ENCODE measurements at regions not wholly inside any gene's neighbourhood (a gene's known extent, or its start where the extent isn't known, plus 50 kb on each side); places are given as distances from the start of the nearest gene placed in this dataset.

- Mint-ChIP-seq H3K27ac (ENCODE audit: unreplicated experiment) (no peak overlapping the region), H3K36me3 (ENCODE audit: insufficient read depth, unreplicated experiment) (no peaks in the 10 kb centered on the region), H3K27me3 (ENCODE audit: insufficient read depth, unreplicated experiment) (peaks cover 7% of the 10 kb centered on the region), H3K4me1 (ENCODE audit: low read depth, unreplicated experiment) (peaks cover 8% of the 10 kb centered on the region), H3K4me3 (ENCODE audit: unreplicated experiment) (no peak overlapping the region), H3K9me3 (ENCODE audit: unreplicated experiment) (no peaks in the 10 kb centered on the region)
- intact Hi-C loops (cut with micrococcal nuclease; ENCODE audit: unreplicated experiment): no loop called here
- ChIA-PET CTCF (interaction anchor here (0.8 kb wide), 1 partner anchor 158 kb away, joined by 4 read pairs; no protein-coding TSS in a partner anchor), POLR2A (no interaction called here)
- no peak overlapping the region for H3K4me3 ChIP-seq (ENCODE audit: low read depth, low read length)
- BruUV-seq (replicated peaks): no TSS peak
- H3K4me1 ChIP-seq: no peaks in the 10 kb centered on the region
- peak in 1 of 2 experiments; percentile 9 for DNase-seq
- H3K27me3 ChIP-seq (replicated peaks; ENCODE audit: control insufficient read depth, insufficient read depth, low read length): no peaks in the 10 kb centered on the region; the same call in 1 of the 2 replicates
- no peak for TF ChIP-seq CTCF (IDR thresholded peaks at IDR 0.05; ENCODE audit: insufficient read depth in 1 of 2, low read depth in 1 of 2, low read length in 1 of 2, severe bottlenecking in 1 of 2, unreplicated experiment in 1 of 2)
- H3K36me3 ChIP-seq (ENCODE audit: control insufficient read depth, insufficient read depth, low read length): no peaks in the 10 kb centered on the region
- no peaks in the 10 kb centered on the region for H3K9me3 ChIP-seq
These were observed 147.5 kb upstream of the LHX5 start for GRCh38 chr12:113619202-113619601.

- Histone ChIP-seq H3K36me3 (ENCODE audit: control insufficient read depth, insufficient read depth, low read length) (no peaks in the 10 kb centered on the region), H3K4me1 (no peaks in the 10 kb centered on the region), H3K4me3 (ENCODE audit: low read depth, low read length) (no peak overlapping the region), H3K27me3 (replicated peaks; ENCODE audit: control insufficient read depth, insufficient read depth, low read length) (no peaks in the 10 kb centered on the region; the same call in 1 of the 2 replicates), H3K9me3 (no peaks in the 10 kb centered on the region)
- ChIA-PET CTCF (no interaction called here), POLR2A (no interaction called here)
- DNase-seq: no peak
- intact Hi-C loops (cut with micrococcal nuclease; ENCODE audit: unreplicated experiment): no loop called here
- Mint-ChIP-seq H3K27me3 (ENCODE audit: insufficient read depth, unreplicated experiment) (peaks cover 17% of the 10 kb centered on the region), H3K36me3 (ENCODE audit: insufficient read depth, unreplicated experiment) (no peaks in the 10 kb centered on the region), H3K4me1 (ENCODE audit: low read depth, unreplicated experiment) (no peaks in the 10 kb centered on the region), H3K9me3 (ENCODE audit: unreplicated experiment) (no peaks in the 10 kb centered on the region), H3K27ac (ENCODE audit: unreplicated experiment) (no peak overlapping the region), H3K4me3 (ENCODE audit: unreplicated experiment) (no peak overlapping the region)
- TF ChIP-seq CTCF (IDR thresholded peaks at IDR 0.05; ENCODE audit: insufficient read depth in 1 of 2, low read depth in 1 of 2, low read length in 1 of 2, severe bottlenecking in 1 of 2, unreplicated experiment in 1 of 2): no peak
- BruUV-seq (replicated peaks): no TSS peak
These were observed 141.7 kb upstream of the LHX5 start for GRCh38 chr12:113613414-113613813.

GRCh38 chr12:113612793-113613192 lies 141.1 kb upstream of the LHX5 start:
- no peaks in the 10 kb centered on the region for H3K9me3 Mint-ChIP-seq (ENCODE audit: unreplicated experiment)
- no peak overlapping the region for H3K4me3 Mint-ChIP-seq (ENCODE audit: unreplicated experiment)
- Histone ChIP-seq H3K9me3 (no peaks in the 10 kb centered on the region), H3K36me3 (ENCODE audit: control insufficient read depth, insufficient read depth, low read length) (no peaks in the 10 kb centered on the region), H3K27me3 (replicated peaks; ENCODE audit: control insufficient read depth, insufficient read depth, low read length) (no peaks in the 10 kb centered on the region; the same call in 1 of the 2 replicates), H3K4me1 (no peaks in the 10 kb centered on the region), H3K4me3 (ENCODE audit: low read depth, low read length) (no peak overlapping the region)
- H3K36me3 Mint-ChIP-seq (ENCODE audit: insufficient read depth, unreplicated experiment): no peaks in the 10 kb centered on the region
- POLR2A ChIA-PET: no interaction called here
- TF ChIP-seq CTCF (IDR thresholded peaks at IDR 0.05; ENCODE audit: insufficient read depth in 1 of 2, low read depth in 1 of 2, low read length in 1 of 2, severe bottlenecking in 1 of 2, unreplicated experiment in 1 of 2): no peak
- H3K4me1 Mint-ChIP-seq (ENCODE audit: low read depth, unreplicated experiment): no peaks in the 10 kb centered on the region
- BruUV-seq (replicated peaks): no TSS peak
- DNase-seq: no peak
- intact Hi-C loops (cut with micrococcal nuclease; ENCODE audit: unreplicated experiment): no loop called here
- peaks cover 17% of the 10 kb centered on the region for H3K27me3 Mint-ChIP-seq (ENCODE audit: insufficient read depth, unreplicated experiment)
- CTCF ChIA-PET: interaction anchor here (0.6 kb wide), 1 partner anchor 59 kb away, joined by 3 read pairs; no protein-coding TSS in a partner anchor
- H3K27ac Mint-ChIP-seq (ENCODE audit: unreplicated experiment): no peak overlapping the region

Data from Caco-2 (cell line).